Cardiac muscle cell (in vitro differentiated cells and primary cell): ENCODE measurements at regions not wholly inside any gene's neighbourhood (a gene's known extent, or its start where the extent isn't known, plus 50 kb on each side); places are given as distances from the start of the nearest gene placed in this dataset.
A peak's percentile ranks its signal among the peaks of the same experiment; 100 is the strongest.

Experiments used
- DNase-seq, 2 donors: peaks; one replicate each; pipeline versions ENCODE4 v3.0.0 to v3.0.0-alpha.2; 2010 to 2017; ENCODE audit warnings: low read depth in 1 of 2, low spot score in 1 of 2
- H3K27ac ChIP-seq: fragments of 200-600 bp; sonication (generic); 2 replicates; pipeline ENCODE4 v1.5.1; 2016
- H3K27me3 ChIP-seq: fragments of 200-600 bp; sonication (generic); 2 replicates; pipeline ENCODE4 v1.6.0; 2016; ENCODE audit warnings: control low read depth
- H3K36me3 ChIP-seq: fragments of 200-600 bp; sonication (generic); 2 replicates; pipeline ENCODE4 v1.5.1; 2016; ENCODE audit warnings: control low read depth
- H3K4me1 ChIP-seq: fragments of 200-600 bp; sonication (generic); 2 replicates; pipeline ENCODE4 v1.8.1; 2017; ENCODE audit warnings: low read depth, mild to moderate bottlenecking, mixed run types
- H3K4me3 ChIP-seq: fragments of 200-600 bp; sonication (generic); 2 replicates; pipeline ENCODE4 v1.5.1; 2016; ENCODE audit warnings: mild to moderate bottlenecking
- H3K9me3 ChIP-seq: fragments of 200-600 bp; sonication (generic); 2 replicates; pipeline ENCODE4 v1.5.1; 2017; ENCODE audit warnings: low read depth, mild to moderate bottlenecking, control low read depth
- TF ChIP-seq, protein P1 (sequence below): IDR thresholded peaks from 2 replicates; pipeline ENCODE4 v1.5.1; 2012; ENCODE audit warnings: low read depth, mild to moderate bottlenecking, low read length

DNA sequence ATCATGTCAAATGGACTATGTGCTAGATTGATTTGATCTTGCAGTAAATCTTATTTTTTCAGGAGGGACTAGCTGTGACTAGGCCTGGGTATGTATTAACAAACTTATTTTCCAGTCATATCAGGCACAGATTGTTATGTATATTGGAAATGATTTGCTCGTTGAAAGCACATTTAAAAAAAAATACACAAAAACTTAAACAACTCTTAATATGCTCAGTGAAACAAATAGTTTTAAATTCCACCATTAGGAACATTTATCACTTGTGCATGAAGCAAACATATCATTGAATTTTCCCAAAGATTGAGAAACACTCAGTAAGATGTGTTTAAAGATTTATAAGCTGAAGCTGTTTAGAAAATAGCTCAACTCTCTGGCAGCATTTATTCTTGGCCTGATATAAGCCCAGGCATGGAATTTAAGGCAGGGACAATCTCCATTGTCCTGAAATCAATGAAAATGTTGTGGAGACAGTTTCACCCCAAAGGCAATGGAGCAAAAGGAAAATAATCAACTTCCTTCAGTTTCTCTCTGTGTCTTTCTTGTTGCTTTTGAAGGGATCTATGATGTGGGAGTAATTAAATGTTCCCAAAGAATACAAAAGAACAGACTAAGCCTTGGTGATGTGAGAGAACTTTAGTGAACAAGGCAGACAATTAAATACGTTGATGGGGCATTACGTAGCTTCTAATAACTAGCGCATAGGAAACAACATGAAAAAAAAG is 250.3 kb downstream of the GPR37 start:
- no peaks in the 10 kb centered on the region for H3K27me3 ChIP-seq
- H3K9me3 ChIP-seq = peaks cover 3% of the 10 kb centered on the region
- DNase-seq = no peak
- H3K36me3 ChIP-seq = no peaks in the 10 kb centered on the region
- H3K4me3 ChIP-seq = no peak overlapping the region
- H3K4me1 ChIP-seq = no peaks in the 10 kb centered on the region
- TF ChIP-seq, protein P1, sequence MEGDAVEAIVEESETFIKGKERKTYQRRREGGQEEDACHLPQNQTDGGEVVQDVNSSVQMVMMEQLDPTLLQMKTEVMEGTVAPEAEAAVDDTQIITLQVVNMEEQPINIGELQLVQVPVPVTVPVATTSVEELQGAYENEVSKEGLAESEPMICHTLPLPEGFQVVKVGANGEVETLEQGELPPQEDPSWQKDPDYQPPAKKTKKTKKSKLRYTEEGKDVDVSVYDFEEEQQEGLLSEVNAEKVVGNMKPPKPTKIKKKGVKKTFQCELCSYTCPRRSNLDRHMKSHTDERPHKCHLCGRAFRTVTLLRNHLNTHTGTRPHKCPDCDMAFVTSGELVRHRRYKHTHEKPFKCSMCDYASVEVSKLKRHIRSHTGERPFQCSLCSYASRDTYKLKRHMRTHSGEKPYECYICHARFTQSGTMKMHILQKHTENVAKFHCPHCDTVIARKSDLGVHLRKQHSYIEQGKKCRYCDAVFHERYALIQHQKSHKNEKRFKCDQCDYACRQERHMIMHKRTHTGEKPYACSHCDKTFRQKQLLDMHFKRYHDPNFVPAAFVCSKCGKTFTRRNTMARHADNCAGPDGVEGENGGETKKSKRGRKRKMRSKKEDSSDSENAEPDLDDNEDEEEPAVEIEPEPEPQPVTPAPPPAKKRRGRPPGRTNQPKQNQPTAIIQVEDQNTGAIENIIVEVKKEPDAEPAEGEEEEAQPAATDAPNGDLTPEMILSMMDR = no peak
- H3K27ac ChIP-seq = no peak overlapping the region

DNA sequence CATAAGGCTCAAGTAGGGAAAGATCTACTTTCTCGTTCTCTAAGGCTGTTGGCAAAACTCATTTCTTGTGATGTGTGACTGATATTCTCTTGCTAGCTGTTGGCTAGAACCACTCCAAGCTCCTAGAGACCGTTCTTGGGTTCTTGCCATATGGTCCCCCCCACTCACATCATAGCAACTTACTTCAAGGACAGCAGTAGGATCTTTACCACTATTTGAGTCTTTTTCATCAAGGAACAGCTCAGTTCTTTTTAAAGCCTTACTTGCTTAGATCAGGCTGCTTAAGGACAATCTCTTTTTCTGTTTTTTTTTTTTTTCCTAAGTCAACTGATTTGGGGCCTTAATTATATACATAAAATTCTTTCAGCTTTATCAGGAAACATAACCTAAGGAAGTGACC is 251.1 kb downstream of the GPR37 start:
- Histone ChIP-seq H3K9me3 (peaks cover 3% of the 10 kb centered on the region), H3K27me3 (no peaks in the 10 kb centered on the region), H3K4me1 (no peaks in the 10 kb centered on the region), H3K27ac (no peak overlapping the region), H3K36me3 (no peaks in the 10 kb centered on the region), H3K4me3 (no peak overlapping the region)
- TF ChIP-seq, protein P1 = no peak
- DNase-seq = no peak

DNA sequence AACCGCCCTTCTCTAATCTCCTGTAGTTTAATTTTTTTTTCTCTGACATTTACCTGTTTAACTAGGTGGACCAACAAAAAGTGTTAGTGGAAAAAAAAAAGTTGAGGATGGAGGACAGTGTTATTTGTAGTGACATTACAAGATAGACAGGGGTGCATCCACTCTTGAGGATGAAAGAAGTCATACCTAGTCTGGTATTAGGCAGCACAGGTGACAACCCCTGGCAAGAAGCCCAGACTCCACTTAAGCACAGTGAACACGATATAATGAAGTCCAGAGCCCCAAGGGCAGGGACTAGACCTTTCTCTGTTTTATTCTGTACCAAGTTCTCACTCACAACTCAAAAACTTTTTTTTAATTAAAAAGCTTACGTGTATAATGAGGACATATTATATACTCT is 268.4 kb downstream of the GPR37 start:
- Histone ChIP-seq H3K9me3 (no peaks in the 10 kb centered on the region), H3K36me3 (no peaks in the 10 kb centered on the region), H3K4me1 (no peaks in the 10 kb centered on the region), H3K27me3 (peaks cover under 1% of the 10 kb centered on the region), H3K4me3 (no peak overlapping the region), H3K27ac (no peak overlapping the region)
- TF ChIP-seq, protein P1 = no peak
- peak in 1 of 2 donors; percentile 79 for DNase-seq

DNA sequence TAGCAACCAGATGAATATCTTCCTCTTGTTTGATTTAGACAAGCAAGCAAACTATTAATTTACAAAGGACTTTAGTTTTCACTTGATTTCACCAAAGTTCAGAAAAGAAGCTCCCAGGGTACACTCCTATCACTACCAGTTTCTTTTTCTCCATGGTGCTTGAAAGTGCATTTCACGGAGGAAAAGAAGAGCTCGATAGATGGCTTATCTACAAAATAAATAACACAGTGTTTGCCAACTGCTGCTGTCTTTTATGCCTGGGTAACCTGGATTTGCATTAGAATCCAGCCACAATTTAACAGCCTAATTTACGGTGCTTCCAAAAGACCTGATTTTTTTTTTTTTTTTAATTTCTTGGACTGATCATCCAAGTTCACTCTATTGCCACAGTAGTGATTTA is 275.7 kb downstream of the GPR37 start:
- Histone ChIP-seq H3K4me1 (no peaks in the 10 kb centered on the region), H3K4me3 (no peak overlapping the region), H3K27ac (no peak overlapping the region), H3K36me3 (no peaks in the 10 kb centered on the region), H3K27me3 (peaks cover 54% of the 10 kb centered on the region), H3K9me3 (no peaks in the 10 kb centered on the region)
- no peak for DNase-seq
- TF ChIP-seq, protein P1 = no peak

DNA sequence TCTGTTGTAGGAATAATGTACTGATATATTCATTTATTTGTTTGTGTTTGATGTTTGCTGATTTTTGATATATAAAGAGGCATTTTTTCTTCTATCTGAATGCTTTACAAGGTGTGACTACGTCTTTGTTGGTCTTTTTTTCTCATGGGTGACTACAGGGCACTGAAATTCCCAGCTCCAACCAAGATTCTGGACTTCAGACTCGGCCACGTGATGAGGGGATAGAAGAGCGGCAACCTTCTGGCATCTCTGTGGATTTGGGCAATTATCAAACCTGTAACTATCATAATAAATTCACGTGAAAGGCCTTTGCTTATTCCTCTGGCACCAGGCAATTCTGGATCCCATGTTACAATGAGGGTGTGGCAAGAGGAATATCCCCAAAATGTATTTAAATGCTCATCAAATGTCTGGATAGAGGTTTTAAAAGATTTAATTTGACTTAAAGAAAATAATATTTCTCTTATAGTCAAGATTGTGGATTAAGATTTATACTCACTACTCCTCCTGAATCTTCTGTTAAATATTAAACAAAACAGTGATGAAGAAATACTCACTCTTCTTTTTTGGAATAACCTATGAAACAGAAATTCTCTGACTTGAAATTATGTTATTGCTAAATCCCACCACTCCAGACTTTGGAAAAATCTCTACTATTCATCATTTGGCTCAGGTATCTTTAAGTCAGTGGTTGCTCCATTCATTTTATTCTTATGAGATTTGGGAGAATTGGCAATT is 276.3 kb downstream of the GPR37 start:
- no peak for DNase-seq
- Histone ChIP-seq H3K27ac (no peak overlapping the region), H3K27me3 (peaks cover 54% of the 10 kb centered on the region), H3K4me3 (no peak overlapping the region), H3K36me3 (no peaks in the 10 kb centered on the region), H3K4me1 (no peaks in the 10 kb centered on the region), H3K9me3 (no peaks in the 10 kb centered on the region)
- TF ChIP-seq, protein P1 = no peak
